Body of pancreas (tissue), 4 donors: ENCODE measurements at regions not wholly inside any gene's neighbourhood (a gene's known extent, or its start where the extent isn't known, plus 50 kb on each side); places are given as distances from the start of the nearest gene placed in this dataset. TPM values are rescaled to one million over a fixed set of nuclear protein-coding genes. Genes with fewer than 3 reads are reported as not detected.

Source experiments
- ATAC-seq: fragments of 150-250 bp; one replicate; pipeline ENCODE4 v1.9.1; 2016
- DNase-seq, 4 donors: peaks; one replicate each; pipeline ENCODE4 v3.0.0-alpha.2; 2019
- H3K27ac ChIP-seq, 4 donors: fragments of 200-600 bp; sonication (generic); 1 replicate in 3 of 4; 2 replicates in 1 of 4; pipeline versions ENCODE4 v1.5.1 to v1.6.1; 2016 to 2019; ENCODE audit warnings: mild to moderate bottlenecking in 1 of 4, mixed read lengths in 1 of 4, moderate library complexity in 1 of 4
- H3K27me3 ChIP-seq, 2 donors: fragments of 200-600 bp; sonication (generic); one replicate each; pipeline ENCODE4 v1.6.0; 2016; ENCODE audit warnings: mild to moderate bottlenecking in 1 of 2
- H3K36me3 ChIP-seq, 2 donors: fragments of 200-600 bp; sonication (generic); replicated peaks in 1 of 2; 2 replicates each; pipeline ENCODE4 v1.5.1; 2016; ENCODE audit warnings: low read depth in 2 of 2; ENCODE audit not compliant: insufficient read depth in 1 of 2
- H3K4me1 ChIP-seq: fragments of 200-600 bp; sonication (generic); one replicate; pipeline ENCODE4 v1.6.0; 2016
- H3K4me3 ChIP-seq, 2 donors: fragments of 200-600 bp; sonication (generic); 1 replicate in 1 of 2; 2 replicates in 1 of 2; pipeline ENCODE4 v1.5.1; 2016 to 2019
- H3K9me3 ChIP-seq, 3 donors: fragments of 200-600 bp; sonication (generic); 1 replicate in 2 of 3; 2 replicates in 1 of 3; pipeline ENCODE4 v1.5.1; 2016
- POLR2A ChIP-seq, 3 donors: fragments of 450-650 bp; IDR thresholded peaks; one replicate each; pipeline ENCODE4 v1.6.1; 2016; ENCODE audit warnings: antibody characterized with exemption in 3 of 3, mild to moderate bottlenecking in 2 of 3
- WGBS, 2 donors: methylation state at CpG; one replicate each; pipeline ENCODE4 v1.1.5; 2017; 5-methylcytosine and 5-hydroxymethylcytosine counted together
- intact Hi-C: fragments of 100-400 bp; cut with DNase I; formaldehyde crosslinking; loops from one replicate; pipeline ENCODE4 v1.15.1; 2023
- small RNA-seq: library from RNA; depleted of rRNA; stranded (forward); fragments of <200 nt; gene quantifications from one replicate; pipeline ENCODE3, GENCODE V24; 2016
- TF ChIP-seq, protein P1 (sequence below), 7 experiments: fragments of 450-650 bp in 4 of 7; fragments of 200-600 bp in 3 of 7; sonication (generic) in 3 of 7; IDR thresholded peaks; one replicate each; pipeline ENCODE4 v1.5.1; 2016 to 2019; ENCODE audit warnings: antibody characterized with exemption in 7 of 7

DNA sequence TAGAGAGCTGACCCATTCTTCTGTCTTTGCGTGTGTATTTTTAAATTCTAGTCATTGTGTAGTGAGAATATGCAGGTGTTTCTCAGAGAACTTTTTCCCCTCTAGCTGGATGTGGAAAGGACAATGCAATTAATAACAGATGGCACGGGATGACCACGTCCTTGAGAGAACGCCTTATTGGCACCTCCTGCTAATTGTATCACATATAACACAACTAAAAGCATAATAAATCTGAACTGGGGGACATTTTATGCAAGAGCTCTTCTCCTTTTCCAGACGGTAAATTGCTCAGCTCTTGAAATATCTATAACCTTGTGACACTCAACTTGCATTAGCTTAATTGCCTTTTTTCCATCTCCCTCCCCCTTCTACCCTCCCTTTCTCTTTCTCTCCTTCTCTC, 62.9 kb upstream of the IZUMO3 start:
- no peak overlapping the region for H3K4me3 ChIP-seq
- H3K27ac ChIP-seq, result no peak overlapping the region
- H3K36me3 ChIP-seq, result no peaks in the 10 kb centered on the region
- no peaks in the 10 kb centered on the region for H3K9me3 ChIP-seq
- no peak for TF ChIP-seq POLR2A (IDR thresholded peaks at IDR 0.05)
- TF ChIP-seq, protein P1, sequence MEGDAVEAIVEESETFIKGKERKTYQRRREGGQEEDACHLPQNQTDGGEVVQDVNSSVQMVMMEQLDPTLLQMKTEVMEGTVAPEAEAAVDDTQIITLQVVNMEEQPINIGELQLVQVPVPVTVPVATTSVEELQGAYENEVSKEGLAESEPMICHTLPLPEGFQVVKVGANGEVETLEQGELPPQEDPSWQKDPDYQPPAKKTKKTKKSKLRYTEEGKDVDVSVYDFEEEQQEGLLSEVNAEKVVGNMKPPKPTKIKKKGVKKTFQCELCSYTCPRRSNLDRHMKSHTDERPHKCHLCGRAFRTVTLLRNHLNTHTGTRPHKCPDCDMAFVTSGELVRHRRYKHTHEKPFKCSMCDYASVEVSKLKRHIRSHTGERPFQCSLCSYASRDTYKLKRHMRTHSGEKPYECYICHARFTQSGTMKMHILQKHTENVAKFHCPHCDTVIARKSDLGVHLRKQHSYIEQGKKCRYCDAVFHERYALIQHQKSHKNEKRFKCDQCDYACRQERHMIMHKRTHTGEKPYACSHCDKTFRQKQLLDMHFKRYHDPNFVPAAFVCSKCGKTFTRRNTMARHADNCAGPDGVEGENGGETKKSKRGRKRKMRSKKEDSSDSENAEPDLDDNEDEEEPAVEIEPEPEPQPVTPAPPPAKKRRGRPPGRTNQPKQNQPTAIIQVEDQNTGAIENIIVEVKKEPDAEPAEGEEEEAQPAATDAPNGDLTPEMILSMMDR (IDR thresholded peaks at IDR 0.05), result no peak
- H3K27me3 ChIP-seq, result no peaks in the 10 kb centered on the region
- intact Hi-C loops, result no loop called here
- no peaks in the 10 kb centered on the region for H3K4me1 ChIP-seq
- 35 to 52% methylated on average over 5 of the region's 5 CpGs for WGBS, 2 donors
- ATAC-seq (no peak), DNase-seq (no peak)

- no peak for TF ChIP-seq POLR2A (IDR thresholded peaks at IDR 0.05)
- TF ChIP-seq, protein P1 (IDR thresholded peaks at IDR 0.05), result no peak
- DNase-seq (no peak), ATAC-seq (no peak)
- Histone ChIP-seq H3K4me3 (no peak overlapping the region), H3K9me3 (no peaks in the 10 kb centered on the region), H3K4me1 (no peaks in the 10 kb centered on the region), H3K27me3 (no peaks in the 10 kb centered on the region), H3K27ac (no peak overlapping the region), H3K36me3 (no peaks in the 10 kb centered on the region)
- intact Hi-C loops, result no loop called here
- 50 to 59% methylated on average over 4 of the region's 4 CpGs for WGBS, 2 donors
Measured at GRCh38 chr9:24602693-24603352, 57.1 kb upstream of the IZUMO3 start.

Small RNA genes in the stretch of these regions (small RNA-seq; reads per million reads assigned to genes)
- not detected for gene RMRPP5
